H1 (cell line): ENCODE measurements at regions not wholly inside any gene's neighbourhood (a gene's known extent, or its start where the extent isn't known, plus 50 kb on each side); places are given as distances from the start of the nearest gene placed in this dataset.

ENCODE experiments used
- ATF3 ChIP-seq: IDR thresholded peaks from 2 replicates; pipeline ENCODE4 v1.6.1; 2011; ENCODE audit warnings: low read depth, mild to moderate bottlenecking, low read length; ENCODE audit not compliant: insufficient read depth
- CREB1 ChIP-seq: IDR thresholded peaks from 2 replicates; pipeline ENCODE4 v1.6.1; 2012; ENCODE audit warnings: inconsistent platforms
- GABPA ChIP-seq: IDR thresholded peaks from 2 replicates; pipeline ENCODE4 v1.6.1; 2011; ENCODE audit warnings: mild to moderate bottlenecking, low read length, moderate library complexity, borderline replicate concordance; ENCODE audit not compliant: insufficient read depth
- POLR2AphosphoS5 ChIP-seq: IDR thresholded peaks from 2 replicates; pipeline ENCODE4 v1.6.1; 2011; ENCODE audit warnings: low read depth, low read length

- TF ChIP-seq CREB1, result no peak
- no peak for TF ChIP-seq POLR2AphosphoS5
- TF ChIP-seq ATF3, result no peak
- TF ChIP-seq GABPA, result no peak
Observed at GRCh38 chr10:78411716-78412115, 378.1 kb downstream of the RPS24 start (continued).
